IPS DF 19.7 (cell line): ENCODE measurements at regions not wholly inside any gene's neighbourhood (a gene's known extent, or its start where the extent isn't known, plus 50 kb on each side); places are given as distances from the start of the nearest gene placed in this dataset.

Experiments used
- DNase-seq: peaks from one replicate; pipeline ENCODE4 v3.0.0-alpha.2; 2013; ENCODE audit warnings: low read depth, low spot score

DNA sequence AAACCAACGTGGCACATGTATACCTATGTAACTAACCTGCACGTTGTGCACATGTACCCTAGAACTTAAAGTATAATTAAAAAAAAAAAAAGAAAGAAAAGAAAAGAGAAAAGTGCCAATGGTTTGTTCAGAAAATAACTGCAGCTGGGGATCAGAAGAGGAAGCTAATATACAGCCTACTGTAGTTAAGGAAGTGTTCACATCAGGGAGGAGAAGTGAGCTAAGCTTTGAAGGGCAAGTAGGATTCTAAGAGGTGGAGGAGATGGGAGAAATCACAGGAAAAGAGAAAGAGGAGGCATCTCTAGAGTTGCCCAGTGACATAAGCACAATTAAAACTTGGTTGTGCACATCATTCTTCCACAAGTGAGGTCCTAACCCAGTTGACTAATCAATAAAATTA lies 214.4 kb upstream of the DTNBP1 start:
- no peak for DNase-seq

DNA sequence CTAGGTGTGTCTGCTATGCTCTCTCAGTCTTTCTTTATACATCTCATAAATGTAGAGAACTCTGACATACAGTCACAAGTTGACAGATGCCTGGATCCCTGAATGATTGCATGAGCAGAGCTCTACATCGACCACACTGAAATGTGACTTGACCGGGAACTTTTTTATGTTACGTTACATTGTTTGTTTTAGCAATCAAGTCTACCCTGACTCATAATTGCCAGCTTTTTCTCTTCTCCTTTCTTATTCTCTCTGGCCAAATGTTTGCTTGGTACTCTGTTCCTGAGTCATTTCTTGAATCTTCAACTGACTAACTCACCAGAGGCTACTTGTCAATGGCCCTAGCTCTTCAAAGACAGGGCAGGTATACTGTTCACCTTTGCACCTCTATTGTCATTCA lies 213.6 kb upstream of the DTNBP1 start:
- DNase-seq, result no peak

DNA sequence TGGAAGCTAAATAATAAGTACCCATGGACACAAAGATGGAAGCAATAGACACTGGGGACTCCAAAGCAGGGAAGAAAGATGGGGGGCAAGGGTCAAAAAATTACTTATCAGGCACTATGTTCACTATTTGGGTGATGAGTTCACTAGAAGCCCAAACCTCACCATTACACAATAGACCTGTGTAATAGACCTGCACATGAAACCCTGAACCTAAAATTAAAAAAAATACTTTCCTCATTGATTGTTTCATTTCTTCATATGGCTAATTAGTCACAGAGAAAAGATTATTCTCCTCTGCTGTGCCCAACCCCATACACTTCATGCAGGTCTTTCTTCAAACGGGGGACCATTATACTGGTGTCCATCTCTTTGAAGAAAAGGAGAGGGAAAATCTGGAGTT lies 213.0 kb upstream of the DTNBP1 start:
- no peak for DNase-seq

- DNase-seq, result no peak
These were observed 212.0 kb upstream of the DTNBP1 start for GRCh38 chr6:15874821-15875220.

DNA sequence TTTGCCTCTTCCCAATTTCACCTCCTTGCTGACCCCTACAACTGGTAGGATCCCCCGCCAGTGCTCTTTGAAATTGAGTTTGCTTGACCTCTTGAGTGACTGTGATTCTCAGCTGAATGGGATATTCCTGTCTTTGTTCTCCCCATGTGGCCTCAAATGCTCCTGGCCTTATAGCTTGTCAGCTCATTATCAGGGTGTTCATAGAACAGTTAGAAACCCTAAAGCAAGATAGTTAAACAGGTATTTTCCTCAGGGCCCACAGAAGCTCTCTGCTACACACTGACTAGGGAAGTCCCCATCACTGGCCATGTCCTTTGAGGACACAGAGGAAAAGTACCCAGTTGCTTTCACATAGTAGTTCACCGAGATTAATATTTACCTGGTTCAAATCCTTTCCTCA lies 211.5 kb upstream of the DTNBP1 start:
- no peak for DNase-seq

DNA sequence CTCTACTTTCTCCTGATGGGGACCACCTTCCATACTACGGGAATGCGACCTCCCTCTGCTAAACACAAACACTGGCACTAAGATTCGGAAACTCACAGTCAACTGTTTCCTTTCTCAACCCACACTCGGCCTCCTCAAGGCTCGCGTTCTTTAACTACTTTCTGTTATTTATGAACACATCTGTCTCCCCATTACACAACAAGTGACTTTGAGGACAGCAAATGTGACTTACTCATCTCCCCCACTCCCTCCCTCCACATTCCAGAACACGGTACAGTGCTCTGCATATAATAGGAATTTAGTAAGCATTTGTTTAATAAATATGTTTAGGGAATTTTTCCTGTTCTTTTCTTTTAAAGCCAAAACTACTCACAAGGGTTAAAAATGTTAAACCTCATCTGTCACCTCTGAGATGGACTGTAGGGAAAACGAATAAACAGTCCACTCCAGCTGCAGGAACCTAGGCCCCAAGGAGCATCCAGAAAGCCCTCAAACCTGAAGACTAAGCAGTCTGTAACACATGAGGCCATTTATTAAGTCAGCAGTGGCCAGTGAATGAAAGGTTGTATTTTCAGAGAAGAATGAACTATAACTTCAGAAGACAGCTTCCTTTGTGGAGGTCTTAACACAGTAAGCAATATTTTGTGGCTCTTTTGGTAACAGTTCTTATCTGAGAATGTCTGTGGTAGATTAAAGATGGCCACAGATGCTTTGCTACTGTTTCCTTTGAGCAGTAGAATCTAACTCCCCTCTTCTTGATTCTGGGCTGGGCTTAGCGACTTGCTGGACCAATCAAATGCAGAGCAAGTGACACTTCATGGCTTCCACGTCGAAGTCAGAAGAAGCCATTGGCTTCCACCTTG lies 209.6 kb upstream of the DTNBP1 start:
- DNase-seq, result no peak

- DNase-seq, result no peak
These were observed 208.4 kb upstream of the DTNBP1 start for GRCh38 chr6:15871276-15871675.

DNA sequence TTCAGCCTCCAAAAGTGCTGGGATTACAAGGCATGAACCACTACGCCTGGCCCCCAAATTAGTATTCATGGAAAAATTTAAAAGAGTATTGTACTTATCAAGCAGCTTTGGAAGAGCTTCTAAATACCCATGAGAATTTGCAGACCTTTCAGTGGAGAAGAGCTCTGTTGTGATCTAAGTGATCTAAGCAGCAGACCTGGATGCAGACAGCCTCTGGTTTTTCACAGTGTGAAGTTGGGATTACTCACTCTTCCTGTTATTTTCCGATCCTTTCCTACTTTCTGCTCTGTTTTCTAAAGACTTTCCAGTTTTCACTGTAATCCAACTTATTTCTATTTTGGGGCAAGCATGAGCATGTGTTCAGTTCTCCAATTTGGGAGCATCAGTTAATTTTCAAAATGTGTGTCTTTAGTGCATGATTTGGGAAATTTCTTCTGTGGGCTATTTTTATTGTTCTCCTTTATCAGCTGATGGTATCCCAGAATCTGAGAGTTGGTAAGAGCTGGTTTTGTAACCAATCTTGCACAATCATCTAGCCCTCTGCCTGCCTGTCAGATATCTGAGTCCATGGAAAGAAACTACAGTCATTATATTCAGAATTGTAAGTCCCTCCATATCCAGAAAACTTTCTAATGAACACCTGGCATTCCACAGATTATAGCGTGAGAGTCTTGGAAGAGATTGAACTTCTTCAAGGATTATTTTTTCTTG lies 207.7 kb upstream of the DTNBP1 start:
- no peak for DNase-seq

GRCh38 chr6:15864708-15865062 lies 201.9 kb upstream of the DTNBP1 start:
- no peak for DNase-seq

- no peak for DNase-seq
These were observed 201.3 kb upstream of the DTNBP1 start for GRCh38 chr6:15864038-15864707.

DNA sequence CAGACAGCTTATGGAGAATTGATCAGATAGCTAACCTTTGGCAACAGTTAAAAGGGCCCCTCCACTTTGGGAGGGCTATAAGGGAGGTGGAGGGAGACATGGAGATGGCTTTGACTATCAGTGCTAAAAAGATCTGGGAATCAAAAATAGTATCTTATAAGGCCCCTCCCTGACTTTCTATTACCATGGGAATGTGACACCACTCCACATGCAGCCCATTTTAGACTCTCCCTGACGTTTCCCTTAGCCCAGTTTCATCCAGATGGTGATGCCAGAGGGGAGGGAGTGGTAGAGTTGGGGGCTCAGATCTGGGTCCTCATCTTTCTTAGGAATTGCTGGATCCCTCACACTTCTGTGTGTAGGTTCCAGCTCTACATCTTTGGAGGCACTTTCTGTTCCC lies 200.0 kb upstream of the DTNBP1 start:
- DNase-seq, result no peak

DNA sequence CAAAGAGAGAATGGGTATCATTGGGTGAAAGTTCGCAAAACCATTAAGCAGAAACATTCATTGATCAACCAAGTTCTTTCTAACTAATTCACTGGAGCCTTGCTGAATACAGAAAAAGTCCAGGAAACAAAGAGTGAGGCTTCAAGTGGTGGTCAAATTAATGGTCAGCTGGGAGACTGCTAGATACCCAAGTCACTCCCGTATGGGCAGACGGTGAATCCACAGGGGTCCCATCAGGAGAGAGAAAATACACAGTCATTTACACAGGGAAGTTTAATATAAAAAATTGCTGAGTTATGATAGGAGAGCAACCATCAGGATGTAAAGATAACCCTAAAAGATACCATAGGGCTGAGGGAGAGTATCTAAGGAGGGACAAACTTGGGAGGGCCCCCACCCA lies 198.7 kb upstream of the DTNBP1 start:
- no peak for DNase-seq

DNA sequence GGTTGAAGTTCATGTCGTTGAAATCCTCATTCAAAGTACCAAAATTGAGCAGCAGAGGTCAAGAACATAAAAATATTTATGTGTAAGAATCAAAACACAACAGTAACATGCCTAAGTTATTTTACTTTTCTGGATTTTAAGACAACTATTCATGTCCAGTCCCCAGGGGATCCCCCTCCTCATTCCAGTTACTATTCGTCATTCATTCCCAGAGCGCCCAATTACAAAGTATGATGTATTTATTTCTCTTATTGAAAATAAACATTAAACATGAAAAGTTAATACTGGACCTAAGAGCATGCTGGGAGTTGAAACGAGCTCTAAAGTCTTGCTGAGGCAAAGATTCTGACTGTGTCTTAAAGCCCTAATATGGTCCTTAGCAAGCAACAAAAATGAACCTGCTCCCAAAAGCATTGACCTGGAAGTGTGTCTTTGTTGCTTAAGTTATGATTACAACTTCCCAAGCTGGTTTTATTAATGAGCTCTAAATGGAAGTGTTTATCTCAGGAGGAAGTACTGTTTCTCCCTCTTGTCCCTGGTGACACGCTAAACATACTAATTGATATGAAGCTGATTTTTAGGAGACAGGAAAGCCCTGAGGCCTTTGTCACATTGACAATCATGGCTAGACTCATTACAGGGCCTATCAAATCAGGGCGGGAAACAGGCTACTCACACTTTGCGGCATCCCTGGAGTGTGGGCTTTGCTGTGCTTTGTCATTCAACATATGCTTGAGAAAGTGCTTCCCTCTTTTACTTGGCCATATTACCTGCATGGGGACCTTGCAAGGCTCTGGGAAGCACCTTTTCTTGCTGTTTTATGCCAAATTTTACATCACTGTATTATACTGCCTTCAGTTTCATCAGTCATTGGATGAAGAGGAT lies 192.2 kb upstream of the DTNBP1 start:
- peak; percentile 28 for DNase-seq

DNA sequence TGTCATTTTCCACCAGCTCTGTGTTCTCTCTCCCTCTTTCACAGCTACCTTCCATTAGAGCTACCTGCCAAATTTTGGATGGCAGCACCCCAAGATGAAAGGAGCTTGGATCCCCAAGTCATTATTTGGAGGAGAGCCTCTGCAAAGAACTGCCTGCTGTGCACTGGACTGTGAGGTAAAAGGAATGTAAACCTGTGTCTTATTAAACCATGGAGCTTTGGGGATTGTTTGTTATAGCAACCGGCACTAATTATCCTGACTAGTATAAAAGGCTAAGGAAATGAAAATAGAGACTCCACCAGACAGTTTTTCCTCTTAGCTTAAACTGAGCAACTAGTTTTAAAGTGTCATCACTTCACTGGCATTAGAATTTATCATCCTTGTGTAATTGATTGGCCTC lies 191.6 kb upstream of the DTNBP1 start:
- no peak for DNase-seq

DNA sequence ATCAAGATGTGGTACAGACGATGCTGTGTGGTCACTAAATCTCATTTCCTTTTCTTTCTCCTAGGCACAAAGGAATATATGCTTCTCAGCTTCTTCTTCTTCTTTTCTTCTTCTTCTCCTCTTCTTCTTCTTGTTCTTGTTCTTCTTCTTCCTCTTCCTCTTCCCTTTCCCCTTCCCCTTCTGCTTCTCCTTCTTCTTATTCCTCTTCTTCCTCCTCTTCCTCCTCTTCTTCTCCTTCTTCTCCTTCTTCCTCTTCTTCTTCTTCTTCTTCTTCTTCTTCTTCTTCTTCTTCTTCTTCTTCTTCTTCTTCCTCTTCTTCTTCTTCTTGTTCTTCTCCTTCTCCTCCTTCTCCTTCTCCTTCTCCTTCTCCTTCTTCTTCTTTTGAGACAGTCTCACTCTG lies 190.4 kb upstream of the DTNBP1 start:
- DNase-seq, result no peak

DNA sequence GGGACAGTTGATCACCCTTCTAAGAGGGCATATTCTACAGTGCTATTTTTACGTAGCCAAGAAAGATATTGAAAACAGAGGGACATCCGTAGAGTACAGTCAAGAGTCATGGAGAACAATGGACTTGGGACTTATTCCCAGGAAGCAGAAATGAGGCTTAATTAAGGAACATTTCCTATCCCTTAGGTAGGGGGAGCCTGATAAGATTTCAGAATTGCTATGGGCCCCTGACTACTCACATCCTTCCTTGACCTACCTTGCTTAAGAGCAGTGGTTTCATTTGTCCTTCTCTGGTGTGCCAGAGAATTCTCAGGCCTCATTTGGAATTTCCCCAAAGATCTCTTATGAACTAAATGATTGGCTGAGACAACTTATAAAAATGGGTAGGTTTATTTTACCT lies 189.5 kb upstream of the DTNBP1 start:
- no peak for DNase-seq

- no peak for DNase-seq
These were observed 186.6 kb upstream of the DTNBP1 start for GRCh38 chr6:15849395-15849794.

DNA sequence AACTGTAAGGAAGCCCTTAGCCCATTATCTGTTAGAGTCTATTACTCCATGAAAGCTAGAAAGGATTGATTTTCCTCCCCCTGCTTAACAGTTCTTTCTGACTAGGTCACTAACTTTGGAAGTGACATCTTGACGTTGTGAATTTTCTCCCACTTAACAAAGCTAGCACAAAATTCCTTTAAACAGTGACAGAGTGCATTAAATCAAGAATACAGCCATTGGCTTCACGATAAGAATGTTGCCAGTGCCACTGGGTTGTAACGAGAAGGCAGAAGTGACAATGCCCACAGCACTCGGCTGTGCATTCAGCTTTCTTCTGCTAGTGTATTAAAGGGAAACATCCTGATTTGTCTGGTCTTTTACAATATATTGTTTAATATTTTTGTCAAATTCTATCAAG lies 182.7 kb upstream of the DTNBP1 start:
- no peak for DNase-seq

DNA sequence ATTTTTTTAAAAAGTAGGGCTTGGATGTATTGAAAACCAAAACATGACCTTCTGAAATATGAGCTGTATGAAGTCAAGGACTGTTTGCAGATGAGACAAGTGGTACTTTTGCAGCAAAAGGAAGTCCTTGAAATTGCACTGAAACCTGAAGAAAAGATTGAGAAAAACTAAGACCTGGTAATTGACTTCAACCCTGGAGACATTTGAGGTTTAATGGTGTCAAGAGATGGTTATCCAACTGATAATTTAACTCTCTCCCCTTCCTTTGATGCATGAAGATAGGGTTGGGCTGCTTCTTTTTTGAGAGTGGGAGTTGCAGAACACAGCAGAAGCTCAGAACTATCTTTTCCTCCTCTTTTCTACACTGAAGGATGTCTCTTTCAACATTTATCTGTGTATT lies 180.9 kb upstream of the DTNBP1 start:
- DNase-seq, result no peak

- no peak for DNase-seq
These were observed 180.4 kb upstream of the DTNBP1 start for GRCh38 chr6:15843226-15843625.

GRCh38 chr6:15842727-15843117 lies 179.9 kb upstream of the DTNBP1 start:
- DNase-seq, result no peak
